Muscle of back (tissue), 3 donors: ENCODE measurements at regions not wholly inside any gene's neighbourhood (a gene's known extent, or its start where the extent isn't known, plus 50 kb on each side); places are given as distances from the start of the nearest gene placed in this dataset.

Source experiments
- DNase-seq, 3 donors: peaks; one replicate each; pipeline versions ENCODE4 v3.0.0 to v3.0.0-alpha.2; 2013

DNA sequence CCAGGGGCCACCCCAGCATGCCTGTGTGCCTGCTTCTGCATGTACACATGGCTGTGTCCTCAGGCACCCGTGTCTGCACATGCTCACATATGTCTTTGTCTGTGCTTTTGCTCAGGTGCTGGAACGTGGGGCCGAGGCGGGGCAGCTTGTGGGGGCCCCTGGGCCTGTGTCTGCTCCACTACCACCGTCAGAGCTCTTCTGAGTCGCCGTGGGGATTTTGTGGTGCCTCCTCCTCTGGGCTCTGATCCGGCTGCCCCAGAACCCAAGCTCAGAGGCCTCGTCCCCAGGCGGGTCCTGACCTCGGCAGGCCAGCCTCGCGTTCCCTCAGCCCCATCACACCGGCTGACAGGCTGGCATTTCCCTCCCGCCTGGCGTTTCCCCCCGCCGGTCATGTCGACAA, 104.6 kb upstream of the ACTRT2 start:
- DNase-seq = no peak

DNA sequence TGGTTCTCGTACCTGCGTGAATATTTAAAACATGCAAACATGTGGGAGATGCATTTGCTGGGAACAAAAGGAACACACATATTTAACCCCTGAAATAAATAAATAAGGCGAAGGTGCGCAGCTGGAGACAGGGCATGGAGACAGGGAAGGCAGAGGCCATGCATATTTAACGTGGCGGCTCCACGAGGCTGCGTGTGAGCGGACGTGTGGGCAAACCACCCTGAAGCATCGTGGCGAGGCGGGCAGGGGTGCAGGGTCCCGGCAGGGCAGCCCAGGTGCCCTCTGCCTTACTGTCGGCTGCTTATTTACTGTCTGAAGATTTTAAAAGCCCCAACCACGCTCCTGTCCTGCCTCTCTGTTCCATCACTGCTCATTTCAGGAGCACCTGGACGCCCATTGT, 104.0 kb upstream of the ACTRT2 start:
- no peak for DNase-seq

DNA sequence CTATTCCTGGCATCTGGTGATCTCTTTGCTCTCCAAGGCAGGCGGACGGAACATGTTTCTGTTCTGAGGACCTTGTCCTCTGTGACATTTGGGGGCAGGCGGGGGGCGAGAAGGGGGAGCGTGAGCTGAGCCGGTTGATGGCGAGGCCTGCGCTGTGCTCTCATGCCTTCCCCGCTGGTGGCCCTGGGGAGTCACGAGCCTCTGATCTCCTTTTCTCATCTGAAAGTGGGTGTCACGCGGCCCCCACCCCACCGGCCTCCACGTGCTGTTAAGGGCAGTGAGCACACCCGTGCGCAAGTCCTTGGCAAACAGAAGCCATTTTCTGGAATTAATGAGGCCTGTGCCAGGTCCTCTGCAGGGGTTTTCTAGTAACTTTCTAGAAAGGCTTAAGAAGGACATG, 102.8 kb upstream of the ACTRT2 start:
- DNase-seq = no peak

DNA sequence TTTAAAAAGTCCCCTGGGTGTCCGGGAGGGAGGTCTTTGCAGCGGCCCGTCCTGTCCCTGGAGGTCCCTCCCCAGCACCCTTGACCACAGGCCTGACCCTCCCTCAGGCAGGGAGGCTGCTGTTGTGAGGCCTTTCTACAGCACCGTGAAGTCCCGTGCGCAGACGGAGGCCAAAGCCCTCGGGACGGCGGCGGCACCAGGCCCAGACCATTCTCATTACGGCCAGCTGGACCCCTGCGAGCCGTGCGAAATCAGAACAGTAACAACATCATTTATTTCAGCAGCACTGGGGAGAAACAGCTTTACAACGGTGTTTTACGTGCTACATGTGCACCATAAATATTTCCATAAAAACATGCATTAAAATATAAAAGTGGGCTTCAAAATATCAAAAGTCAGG, 101.4 kb upstream of the ACTRT2 start:
- DNase-seq = peak in 1 of 3 donors; percentile 42

DNA sequence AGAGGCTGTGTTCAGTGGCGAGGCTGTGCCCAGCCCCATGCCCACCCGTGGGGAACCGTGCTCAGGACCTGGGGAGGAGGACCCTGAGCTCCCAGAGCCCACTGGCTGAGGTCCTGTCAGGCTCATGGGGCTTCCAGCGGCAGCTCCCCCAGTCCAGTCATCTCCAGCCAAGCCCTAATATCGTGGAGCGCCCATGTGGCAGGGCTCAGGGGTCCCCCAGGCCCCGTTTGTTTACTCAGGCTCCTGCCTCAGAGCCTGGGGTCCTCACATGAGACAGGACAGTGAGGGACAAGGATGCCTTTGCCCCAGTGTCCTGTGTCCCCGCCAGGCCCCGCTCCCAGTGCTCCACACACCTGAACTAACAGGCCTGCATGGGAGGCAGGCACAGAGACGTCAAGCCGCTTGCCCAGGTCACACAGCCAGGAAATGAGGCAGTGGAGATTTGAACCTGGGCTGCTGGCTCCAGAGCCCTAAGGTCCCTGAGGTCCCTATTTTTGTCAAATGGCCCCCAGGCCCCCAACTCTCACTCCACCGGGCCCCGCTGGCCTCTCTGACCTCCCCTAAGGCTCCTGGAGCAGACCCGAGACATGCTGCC, 100.7 kb upstream of the ACTRT2 start:
- no peak for DNase-seq

DNA sequence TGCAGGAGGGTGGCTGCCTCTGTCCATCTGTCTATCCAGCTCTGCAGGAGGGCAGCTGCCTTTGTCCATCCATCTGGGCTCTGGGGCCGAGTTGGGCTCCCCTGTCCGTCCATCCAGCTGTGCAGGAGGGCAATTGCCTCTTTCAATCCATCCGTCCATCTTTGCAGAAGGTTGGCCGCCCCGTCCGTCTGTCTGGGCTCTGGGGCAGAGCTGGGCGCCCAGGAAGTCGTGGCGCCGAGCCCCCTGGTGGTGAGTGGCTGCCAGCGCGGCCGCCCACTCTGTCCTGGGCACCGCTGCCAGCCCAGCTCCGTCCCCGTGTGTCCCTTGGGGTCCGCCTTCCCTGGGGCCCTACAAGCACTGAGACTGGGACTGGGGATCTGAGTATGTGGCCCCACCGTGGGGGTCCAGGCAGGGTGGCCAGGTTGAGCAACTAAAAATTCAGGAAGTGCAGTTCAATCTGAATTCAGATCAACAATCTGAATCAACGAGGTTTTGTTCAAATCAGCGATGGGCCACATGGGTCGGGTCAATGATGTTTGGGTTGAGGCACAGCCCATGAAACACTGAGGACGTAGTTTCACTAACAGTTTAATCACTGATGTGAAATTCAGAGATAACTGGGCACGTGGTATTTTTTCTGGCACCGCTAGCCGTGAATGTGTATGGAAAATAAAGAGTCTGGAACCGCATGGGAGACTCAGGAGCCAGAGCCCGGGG, 99.1 kb upstream of the ACTRT2 start:
- no peak for DNase-seq

DNA sequence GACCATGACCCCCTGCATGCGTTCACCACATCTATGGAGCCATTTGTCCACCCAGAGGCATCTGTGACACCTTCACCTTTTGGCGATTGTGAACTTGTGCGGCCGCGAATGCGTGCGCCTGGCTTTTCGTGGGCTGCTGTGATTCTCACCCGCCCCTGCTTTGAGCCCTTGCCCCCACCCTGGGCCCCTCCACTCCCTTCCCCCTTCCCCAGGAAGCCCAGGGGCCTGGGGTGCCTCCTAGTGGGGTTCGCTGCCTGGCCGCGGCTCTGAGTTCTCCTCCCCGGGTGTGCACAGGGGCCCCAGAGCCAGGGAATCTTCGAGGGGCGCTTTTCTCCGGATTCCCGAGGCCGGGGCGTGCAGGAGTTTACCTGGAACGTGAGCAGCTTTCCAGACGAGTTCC, 97.9 kb upstream of the ACTRT2 start:
- DNase-seq = no peak

DNA sequence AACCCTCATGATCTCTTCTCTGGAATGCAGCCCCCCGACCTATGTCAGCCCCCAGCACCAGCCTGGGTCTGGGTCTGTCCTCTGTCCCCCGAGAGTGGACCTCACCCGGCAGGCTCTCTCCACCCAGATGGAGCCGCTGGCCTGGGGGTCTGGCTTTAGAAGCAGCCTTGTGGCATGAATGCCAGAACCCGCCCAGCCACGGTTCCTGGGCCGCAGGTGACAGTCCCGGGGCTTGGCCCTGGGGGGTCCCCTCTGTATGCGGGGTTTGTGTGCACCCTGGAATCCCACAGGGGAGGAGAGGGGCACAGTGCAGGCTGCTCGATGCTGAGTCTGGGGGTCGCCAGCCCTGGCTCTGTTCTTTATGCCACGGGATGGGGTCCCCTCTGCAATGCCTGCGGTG, 96.0 kb upstream of the ACTRT2 start:
- DNase-seq = no peak

DNA sequence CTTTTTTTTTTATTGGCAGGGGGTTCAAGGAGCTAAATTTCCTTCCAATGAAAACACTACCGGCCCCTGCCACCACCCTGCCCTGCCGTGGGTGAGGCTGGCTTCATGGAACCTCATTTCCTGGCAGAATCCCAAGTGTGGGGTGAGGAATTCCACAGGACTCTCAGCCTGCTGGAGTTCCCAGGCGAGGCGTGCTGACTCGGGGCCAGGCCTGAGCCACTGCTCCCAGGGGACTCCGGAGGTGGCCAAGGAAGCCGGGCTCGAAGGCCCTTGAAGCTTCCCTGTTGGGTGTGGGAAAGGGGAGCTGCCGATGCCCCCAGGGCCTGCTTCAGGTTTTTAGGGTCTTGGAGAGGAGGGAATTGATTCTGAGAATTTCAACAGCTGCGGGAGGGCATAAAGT, 95.3 kb upstream of the ACTRT2 start:
- no peak for DNase-seq

DNA sequence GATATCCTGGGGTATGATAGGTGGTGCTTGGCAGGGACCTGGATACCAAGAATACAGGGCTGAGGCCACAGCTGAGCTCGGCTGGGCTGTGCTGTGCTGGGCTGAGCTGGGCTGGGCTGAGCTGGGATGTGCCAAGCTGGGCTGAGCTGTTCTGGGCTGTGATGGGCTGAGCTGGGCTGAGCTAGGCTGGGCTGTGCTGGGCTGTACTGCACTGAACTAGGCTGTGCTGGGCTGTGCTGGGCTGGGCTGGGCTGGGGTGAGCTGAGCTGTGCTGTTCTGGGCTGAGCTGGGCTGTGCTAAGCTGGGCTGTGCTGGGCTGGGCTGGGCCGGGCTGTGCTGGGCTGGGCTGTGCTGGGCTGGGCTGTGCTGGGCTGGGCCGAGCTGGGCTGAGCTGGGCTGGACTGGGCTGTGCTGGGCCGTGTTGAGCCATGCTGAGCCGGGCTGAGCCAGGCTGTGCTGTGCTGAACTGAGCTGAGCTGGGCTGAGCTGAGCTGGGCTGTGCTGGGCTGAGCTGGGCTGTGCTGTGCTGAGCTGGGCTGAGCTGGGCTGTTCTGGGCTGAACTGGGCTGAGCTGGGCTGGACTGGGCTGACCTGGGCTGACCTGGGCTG, 94.7 kb upstream of the ACTRT2 start:
- no peak for DNase-seq

DNA sequence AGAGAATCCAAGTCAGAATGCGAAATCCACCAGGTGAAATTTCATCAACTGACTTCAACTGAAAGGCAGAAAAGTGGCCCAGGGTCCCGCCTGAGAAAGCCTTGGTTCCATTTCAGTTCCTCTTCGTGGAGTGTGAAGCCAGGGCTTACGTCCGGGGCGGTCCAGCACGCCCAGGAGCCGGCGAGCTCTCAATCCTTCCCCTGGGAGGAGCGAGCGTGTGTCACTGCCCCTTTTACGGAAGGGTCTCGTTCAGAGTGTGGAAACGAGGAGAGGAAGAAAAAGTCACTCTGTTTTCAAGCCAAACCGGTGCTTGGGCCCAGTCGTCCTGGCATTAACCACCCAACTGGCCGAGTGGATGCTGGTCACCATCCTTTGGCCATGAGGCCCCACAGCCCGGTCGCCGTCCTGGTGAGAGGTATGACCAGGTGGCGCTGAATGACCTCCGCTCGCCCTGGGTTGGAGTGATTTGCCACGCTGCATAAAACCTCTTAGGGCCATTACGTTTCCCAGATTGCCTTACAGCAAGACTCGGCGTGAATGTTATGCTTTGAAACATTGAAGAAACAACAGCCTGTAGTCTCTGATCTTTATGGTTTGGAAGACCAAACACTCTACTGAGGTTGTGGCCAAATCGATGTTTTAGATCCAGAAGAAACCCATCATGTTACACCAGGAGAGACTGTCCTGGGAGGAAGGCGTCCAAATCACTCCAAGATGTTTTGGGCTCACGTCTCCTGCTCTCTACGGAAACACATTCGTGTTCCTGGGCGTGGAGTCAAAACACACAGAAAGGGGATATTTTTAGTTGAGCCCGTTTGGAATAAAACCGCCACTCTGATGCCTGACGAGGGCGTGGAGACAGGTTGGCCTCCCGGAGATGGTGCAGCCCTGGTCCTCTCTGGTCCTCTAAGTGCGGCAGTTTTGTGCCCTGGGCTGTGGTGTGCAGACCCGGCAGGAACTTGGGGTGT, 93.6 kb upstream of the ACTRT2 start:
- DNase-seq = peak; percentile 22 to 79 (median 66)

DNA sequence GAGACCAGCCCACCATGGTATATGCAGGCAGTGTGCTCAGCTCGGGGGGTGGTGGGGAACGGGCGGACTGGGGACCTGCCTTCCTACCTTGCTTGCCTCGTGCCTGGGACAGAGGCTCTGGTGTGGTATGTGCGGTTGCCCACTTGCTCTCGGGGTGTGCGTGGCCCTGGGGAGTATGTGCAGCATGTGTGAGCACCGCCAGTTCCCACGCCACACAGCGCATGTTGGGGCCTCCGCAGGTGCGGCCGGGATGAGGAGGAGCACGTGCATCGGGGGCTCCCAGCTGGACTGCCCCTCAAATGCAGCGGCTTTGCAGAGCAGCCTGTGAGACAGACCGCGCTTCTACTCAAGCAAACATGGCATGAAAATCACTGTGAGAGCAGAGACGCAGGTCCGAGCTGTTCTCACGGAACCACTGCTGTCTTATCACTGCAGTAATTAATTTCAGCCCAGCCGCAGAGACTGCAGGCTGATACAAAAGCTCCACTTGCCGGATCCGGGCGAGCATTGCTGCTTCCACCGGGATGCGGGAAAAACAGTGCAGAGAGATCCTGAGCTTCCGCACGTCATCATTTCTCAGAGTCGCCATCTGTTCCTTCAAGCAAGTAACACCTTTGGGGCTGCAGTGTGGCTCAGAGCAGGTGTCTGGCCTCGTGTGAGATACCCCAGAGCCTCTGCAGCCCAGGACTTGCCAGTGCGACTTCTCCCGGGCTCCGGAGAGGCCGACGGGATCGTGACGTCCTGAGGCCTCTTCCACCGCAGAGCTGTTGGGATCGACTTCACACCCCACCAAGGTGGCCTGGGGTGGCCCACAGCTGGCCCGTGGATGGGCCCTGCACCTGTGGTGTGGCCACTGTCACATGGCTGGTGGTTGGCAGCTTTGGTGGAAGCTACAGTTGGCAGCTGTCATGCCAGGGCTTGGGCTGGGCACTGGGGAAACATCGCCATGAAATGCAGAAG, 92.6 kb upstream of the ACTRT2 start:
- DNase-seq = peak in 1 of 3 donors; percentile 33

DNA sequence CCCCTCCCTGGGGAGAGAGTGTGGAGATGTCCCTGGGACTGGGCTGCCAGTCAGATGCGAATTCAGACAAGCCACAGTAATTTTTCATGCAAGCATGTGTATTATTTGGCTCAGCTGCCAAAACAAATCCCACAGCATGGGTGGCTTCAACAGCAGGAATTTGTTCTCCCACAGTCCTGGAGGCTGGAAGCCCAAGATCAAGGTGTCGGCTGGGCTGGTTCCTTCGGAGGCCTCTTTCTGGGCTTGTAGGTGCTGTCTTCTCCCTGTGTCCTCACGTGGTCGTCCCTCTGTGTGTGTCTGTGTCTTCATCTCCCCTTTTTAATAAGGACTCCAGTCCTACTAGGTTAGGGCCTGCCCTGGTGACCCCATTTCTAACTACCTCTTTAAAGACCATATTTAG, 91.9 kb upstream of the ACTRT2 start:
- DNase-seq = no peak

DNA sequence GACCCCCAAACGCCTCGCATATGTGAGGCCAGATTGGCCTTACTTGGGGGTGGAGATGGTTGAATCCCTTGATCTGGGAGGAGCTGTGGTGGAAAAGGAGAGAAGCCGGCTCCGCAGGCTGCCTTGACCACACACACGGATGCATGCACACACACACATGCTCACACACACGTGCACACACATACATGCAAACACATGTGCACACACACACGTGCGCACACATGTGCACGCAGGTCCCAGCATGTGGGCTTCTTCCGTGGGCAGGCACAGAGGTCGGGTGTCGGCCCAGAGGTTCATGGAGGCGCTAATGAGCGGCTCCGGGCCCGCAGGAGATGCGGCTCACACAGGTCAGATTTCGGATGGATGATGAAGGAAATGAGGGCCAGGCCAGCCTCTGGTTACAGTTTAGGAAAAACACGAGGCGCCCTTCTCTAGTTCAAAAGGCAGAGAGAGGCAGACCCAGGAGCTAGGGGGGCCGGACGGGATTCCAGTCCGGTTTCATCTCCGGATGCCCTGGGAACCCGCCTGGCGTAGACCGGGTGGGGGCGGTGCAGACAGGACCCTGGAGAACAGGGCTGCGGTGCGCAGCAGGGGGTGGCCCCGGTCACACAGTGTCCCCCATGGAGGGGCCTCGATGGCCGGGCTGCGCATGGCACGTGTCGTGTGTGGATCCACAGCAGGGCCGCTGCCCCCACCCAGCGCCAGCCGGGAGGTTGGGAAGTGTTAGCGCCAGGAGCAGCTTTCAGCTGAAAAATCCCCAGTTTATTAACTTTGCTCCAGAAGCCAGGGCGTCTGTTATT, 91.1 kb upstream of the ACTRT2 start:
- no peak for DNase-seq

DNA sequence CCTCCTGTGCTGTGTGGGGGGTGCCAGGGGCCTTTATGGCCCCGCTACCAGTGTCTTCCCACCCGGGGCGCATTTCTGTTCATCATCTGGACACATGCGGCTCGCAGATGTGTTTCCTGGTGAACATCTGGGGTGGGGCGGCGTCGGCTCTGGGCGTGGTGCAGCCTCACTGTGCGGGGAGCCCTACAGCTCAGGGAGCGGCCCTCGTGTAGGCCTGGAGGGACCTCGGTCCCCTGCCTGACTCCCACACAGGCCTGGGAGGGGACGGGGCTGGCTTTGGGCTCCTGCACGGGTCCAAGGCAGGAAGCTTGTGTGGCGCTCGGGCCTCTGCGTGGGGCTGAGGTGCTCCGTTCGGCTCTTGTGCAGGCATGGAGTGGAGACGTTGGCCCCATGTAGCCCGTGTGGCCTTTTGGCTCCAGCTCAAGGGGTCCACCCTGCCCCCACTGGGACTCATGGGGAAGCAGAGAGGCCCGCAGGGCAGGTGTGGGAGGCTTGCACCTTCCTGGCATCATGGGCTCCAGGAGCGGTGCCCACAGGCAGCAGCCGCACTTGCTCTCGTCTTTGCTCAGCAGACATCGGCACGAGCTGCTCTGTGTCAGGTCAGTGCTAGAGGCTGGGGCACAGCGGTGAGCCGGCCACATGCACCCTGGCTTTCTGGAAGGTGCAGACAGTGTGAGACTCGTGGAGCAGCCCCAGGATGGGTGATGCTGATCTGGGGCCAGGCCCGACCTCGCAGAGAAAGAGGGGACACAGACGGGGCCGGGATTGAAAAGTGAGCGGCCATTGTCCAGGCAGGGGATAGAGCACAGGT, 90.1 kb upstream of the ACTRT2 start:
- peak in 1 of 3 donors; percentile 49 for DNase-seq

DNA sequence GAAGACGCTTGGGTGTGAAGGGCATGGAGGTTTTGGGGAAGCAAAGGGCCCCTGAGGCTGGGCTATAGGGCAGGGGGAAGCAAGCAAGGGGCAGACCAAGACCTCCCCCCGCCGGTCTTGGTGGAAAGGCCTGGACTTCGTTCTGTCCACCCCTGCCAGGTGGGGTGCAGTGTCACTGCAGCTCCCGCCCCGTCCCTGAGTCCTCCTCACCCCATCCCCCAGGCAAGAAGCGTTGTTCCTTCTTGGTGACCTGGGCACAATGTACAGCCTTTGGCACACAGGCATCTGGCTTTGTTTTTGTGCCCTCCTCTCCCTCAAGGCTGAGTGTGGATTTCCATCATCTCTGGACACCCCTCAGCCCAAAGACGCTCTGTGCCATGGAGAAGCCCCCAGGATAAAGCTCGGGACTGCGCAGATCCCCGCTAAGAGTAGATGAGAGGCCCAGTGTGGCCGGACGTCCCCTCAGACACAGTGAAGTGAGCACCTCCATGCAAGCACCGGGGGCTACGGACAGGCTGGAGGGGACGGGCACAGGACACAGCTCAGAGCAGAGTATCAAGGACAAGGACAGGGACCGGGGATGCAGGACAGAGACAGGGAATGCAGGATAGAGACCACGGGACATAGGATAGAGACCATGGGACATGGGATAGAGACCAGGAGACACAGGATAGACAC, 89.4 kb upstream of the ACTRT2 start:
- no peak for DNase-seq

DNA sequence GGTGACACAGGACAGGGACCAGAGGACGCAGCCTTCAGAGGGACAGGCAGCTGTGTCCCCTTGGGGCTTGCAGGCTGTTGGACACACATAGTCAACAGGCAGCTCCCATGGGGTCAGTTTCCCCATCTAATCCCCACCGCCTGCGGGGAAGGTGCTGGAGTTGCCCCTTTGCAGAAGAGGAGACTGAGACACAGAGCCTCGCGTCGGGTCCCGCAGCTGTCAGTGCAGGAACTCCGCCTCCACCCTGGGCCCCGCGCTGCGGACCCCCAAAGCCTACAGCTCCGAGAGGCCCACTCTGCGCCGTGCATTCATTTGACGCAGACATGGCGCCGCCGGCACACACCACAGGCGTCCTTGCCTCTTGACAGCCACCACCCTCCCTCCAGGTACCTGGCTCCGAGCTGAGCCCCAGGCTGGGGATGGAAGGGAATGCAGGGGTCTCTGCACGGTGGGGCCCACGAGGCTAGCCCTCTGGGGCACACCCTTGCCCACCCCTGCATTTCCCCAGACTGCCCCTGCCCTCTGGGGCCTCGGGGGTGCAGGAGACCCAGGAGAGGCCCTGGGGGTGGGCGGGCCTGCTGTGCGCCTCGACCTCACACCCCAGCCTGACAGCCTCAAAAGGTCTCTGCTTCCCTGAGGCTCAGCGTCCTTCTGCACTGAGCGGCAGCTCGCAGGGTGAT, 88.5 kb upstream of the ACTRT2 start:
- no peak for DNase-seq
